22Rv1 (cell line): ENCODE measurements at regions not wholly inside any gene's neighbourhood (a gene's known extent, or its start where the extent isn't known, plus 50 kb on each side); places are given as distances from the start of the nearest gene placed in this dataset.

Experiments
- H3K27ac ChIP-seq: fragments of 450-650 bp; 2 replicates; pipeline ENCODE4 v1.5.1; 2017
- ZFX ChIP-seq: fragments of 450-650 bp; IDR thresholded peaks from 2 replicates; pipeline ENCODE4 v1.6.1; 2017; ENCODE audit warnings: antibody characterized with exemption, borderline replicate concordance
- TF ChIP-seq, protein P1 (sequence below): fragments of 450-650 bp; IDR thresholded peaks from 2 replicates; pipeline ENCODE4 v1.5.1; 2017; ENCODE audit warnings: mild to moderate bottlenecking

DNA sequence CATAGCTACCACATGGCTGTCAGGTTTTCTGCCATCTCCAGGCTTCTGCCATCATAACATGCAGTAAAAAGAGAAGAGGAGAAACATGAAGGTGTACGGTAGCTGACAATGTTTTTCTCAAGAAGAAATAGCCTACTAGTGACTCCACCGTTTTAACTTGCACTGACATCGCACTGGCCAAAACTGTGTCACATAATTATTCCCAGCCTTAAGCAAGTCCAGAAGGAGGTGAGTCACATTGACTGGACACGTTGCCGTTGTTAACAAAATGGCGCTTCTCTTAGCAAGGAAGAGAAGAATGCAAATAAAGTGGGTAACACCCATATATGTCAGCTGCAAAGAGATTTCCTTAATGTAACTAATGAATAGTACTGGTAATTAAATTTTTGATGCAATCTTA is 810.4 kb upstream of the SLC10A2 start:
- TF ChIP-seq, protein P1, sequence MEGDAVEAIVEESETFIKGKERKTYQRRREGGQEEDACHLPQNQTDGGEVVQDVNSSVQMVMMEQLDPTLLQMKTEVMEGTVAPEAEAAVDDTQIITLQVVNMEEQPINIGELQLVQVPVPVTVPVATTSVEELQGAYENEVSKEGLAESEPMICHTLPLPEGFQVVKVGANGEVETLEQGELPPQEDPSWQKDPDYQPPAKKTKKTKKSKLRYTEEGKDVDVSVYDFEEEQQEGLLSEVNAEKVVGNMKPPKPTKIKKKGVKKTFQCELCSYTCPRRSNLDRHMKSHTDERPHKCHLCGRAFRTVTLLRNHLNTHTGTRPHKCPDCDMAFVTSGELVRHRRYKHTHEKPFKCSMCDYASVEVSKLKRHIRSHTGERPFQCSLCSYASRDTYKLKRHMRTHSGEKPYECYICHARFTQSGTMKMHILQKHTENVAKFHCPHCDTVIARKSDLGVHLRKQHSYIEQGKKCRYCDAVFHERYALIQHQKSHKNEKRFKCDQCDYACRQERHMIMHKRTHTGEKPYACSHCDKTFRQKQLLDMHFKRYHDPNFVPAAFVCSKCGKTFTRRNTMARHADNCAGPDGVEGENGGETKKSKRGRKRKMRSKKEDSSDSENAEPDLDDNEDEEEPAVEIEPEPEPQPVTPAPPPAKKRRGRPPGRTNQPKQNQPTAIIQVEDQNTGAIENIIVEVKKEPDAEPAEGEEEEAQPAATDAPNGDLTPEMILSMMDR = no peak
- TF ChIP-seq ZFX = no peak

DNA sequence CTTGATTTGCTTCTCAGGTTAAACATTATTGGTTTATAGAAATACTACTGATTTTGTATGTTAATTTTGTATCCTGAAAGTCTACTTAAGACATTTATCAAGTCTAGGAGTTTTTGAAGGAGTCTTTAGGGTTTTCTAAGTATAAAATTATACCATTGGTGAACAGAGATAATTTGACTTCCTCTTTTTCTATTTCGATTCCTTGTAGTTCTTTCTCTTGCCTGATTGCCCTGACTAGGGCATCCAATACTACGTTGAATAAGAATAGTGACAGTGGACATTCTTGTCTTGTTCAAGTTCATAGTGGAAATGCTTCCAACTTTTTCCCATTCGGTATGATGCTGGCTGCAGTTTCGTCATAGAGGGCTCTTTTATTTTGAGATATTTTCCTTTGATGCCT is 807.5 kb upstream of the SLC10A2 start:
- TF ChIP-seq, protein P1 = no peak
- TF ChIP-seq ZFX = no peak
- H3K27ac ChIP-seq = no peak overlapping the region

More for the DNA sequence above, 810.4 kb upstream of the SLC10A2 start:
- no peak overlapping the region for H3K27ac ChIP-seq

DNA sequence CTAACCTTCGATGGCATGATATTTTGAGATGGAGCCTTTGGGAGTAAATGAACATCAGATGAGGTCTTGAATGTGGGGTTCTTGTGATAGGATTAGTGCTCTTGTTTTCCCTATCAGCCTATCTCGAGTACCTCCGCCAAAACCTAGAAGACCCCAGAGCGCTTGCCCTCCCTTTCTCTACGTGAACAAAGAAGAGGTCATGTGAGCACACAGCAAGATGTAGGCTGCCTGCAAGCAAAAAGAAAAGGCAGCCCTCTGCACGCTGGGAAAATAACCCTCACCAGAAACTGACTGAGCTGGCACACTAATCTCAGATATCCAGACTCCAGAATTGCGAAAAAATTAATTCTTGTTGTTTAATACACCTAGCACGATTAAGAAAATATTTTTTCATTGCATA is 799.8 kb upstream of the SLC10A2 start:
- no peak overlapping the region for H3K27ac ChIP-seq
- TF ChIP-seq, protein P1 = no peak
- no peak for TF ChIP-seq ZFX

DNA sequence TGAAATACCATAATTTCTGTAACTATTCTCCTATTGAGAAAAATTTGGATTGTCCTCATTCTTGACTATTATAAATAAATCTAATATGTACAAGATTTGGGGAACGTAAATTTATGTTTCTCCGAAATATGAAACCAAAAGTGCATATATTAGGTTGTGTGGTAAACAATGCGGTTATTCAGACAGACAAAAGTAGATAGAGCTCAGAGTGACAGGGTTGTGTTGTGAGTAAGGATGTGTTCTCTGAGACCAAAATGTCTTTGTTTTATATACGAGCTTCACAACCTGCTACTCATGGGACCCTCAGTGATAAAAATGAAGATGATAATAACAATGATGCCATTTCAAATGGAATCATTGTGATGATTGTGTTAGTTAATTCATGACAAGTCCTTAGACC is 796.3 kb upstream of the SLC10A2 start:
- no peak for TF ChIP-seq ZFX
- TF ChIP-seq, protein P1 = no peak
- no peak overlapping the region for H3K27ac ChIP-seq

DNA sequence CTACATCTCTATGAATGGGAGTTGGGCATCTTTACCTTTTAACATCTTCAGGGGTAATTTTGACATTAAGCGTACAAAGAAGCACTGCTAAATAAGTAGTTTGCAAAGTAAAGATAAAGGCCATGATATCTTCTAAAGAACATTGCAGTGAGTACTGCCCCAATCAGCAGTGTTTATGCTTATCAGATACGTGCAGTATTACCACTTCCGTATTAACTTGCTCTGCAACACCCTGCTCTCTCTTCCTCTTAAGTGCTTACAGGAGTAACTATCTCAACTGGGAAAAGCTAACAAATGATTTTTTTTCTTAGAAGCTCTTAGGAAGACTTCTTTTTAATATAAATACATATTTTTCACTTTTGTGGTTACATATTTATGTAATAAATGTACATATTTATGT is 793.7 kb upstream of the SLC10A2 start:
- H3K27ac ChIP-seq = no peak overlapping the region
- TF ChIP-seq, protein P1 = no peak
- no peak for TF ChIP-seq ZFX

DNA sequence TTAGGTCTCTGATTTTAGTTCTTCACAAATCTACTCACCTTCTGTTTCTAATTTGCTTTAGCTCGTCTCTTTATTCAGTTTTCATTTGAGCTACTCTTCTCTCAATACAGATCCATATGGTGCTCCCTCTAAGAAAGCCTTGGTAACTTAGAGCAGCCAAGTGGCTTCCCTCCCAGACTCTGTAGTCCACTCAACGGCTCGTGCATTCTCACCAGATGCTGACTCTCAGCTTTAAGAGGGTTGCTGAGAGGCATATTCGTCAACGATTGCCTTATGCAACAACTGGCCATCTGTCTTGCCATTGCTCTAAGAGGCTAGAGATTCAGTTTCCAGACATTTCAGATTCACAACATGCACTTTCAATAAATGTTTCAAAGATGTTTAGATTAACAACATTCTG is 785.8 kb upstream of the SLC10A2 start:
- TF ChIP-seq ZFX = no peak
- TF ChIP-seq, protein P1 = no peak
- no peak overlapping the region for H3K27ac ChIP-seq

DNA sequence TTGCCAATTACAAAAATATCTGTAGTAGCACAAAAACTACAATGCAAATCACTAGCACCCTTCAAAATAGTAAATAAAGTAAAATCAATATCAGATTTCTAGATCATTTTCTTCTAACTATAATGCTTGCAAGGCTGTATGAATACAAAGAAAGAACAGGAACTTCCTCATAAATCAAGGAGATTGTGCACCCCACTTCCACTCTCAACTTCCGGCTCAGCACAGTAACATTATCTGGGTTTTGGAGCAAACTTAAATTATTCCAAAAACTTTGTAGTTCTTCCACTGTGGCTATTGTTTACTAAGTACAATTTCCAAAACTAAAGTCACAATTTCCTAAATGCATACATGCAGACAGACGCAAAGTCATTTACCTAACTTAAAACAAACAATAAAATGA is 778.3 kb upstream of the SLC10A2 start:
- H3K27ac ChIP-seq = no peak overlapping the region
- TF ChIP-seq, protein P1 = no peak
- no peak for TF ChIP-seq ZFX
